AG04450 (cell line): ENCODE measurements at regions not wholly inside any gene's neighbourhood (a gene's known extent, or its start where the extent isn't known, plus 50 kb on each side); places are given as distances from the start of the nearest gene placed in this dataset.

Experiments used
- CTCF ChIA-PET: fragments of 300-600, 350-600 bp; formaldehyde crosslinking; extraction: SDS; loops from one replicate; lab custom pipeline; 2022; ENCODE audit warnings: antibody characterized with exemption, inconsistent platforms; lab: Charles Lee
- POLR2A ChIA-PET: fragments of 350-600 bp; formaldehyde crosslinking; extraction: SDS; loops from one replicate; lab custom pipeline; 2021; ENCODE audit warnings: antibody characterized with exemption, inconsistent platforms; lab: Yijun Ruan, JAX
- DNase-seq: peaks from one replicate; pipeline ENCODE4 v3.0.0-alpha.2; 2011; ENCODE audit warnings: low read depth, low spot score
- H3K27ac ChIP-seq: one replicate; pipeline ENCODE4 v1.5.1; 2012; ENCODE audit warnings: low read depth, low read length, control low read depth
- H3K27me3 ChIP-seq: one replicate; pipeline ENCODE4 v1.6.0; 2012; ENCODE audit warnings: low read length; ENCODE audit not compliant: control insufficient read depth, insufficient read depth
- H3K4me3 ChIP-seq: 2 replicates; pipeline ENCODE4 v1.5.1; 2011; ENCODE audit warnings: mild to moderate bottlenecking, low read depth, low read length, control low read depth
- H3K9me3 ChIP-seq: 2 replicates; pipeline ENCODE4 v1.5.1; 2012; ENCODE audit warnings: low read length; ENCODE audit not compliant: control insufficient read depth, insufficient read depth
- CTCF ChIP-seq: IDR thresholded peaks from 2 replicates; pipeline ENCODE4 v1.5.1; 2011; ENCODE audit warnings: low read depth, low read length, control low read depth, inconsistent platforms

- Histone ChIP-seq H3K27me3 (no peaks in the 10 kb centered on the region), H3K9me3 (no peaks in the 10 kb centered on the region), H3K4me3 (no peak overlapping the region), H3K27ac (no peak overlapping the region)
- ChIA-PET CTCF (interaction anchor here (1.2 kb wide), 2 partner anchors 11 to 242 kb away, joined by 3 read pairs; no protein-coding TSS in a partner anchor), POLR2A (no interaction called here)
- no peak for TF ChIP-seq CTCF
- no peak for DNase-seq
Observed at GRCh38 chr15:35686347-35686746, 140.4 kb upstream of the DPH6 start.

- no peak for TF ChIP-seq CTCF
- no peaks in the 10 kb centered on the region for H3K27me3 ChIP-seq
- H3K27ac ChIP-seq: no peak overlapping the region
- ChIA-PET CTCF (interaction anchor here (0.6 kb wide), 1 partner anchor 12 kb away, joined by 3 read pairs; no protein-coding TSS in a partner anchor), POLR2A (no interaction called here)
- H3K9me3 ChIP-seq: no peaks in the 10 kb centered on the region
- H3K4me3 ChIP-seq: no peak overlapping the region
- no peak for DNase-seq
Observed at GRCh38 chr15:35689266-35689665, 143.3 kb upstream of the DPH6 start.

- H3K27me3 ChIP-seq: no peaks in the 10 kb centered on the region
- H3K9me3 ChIP-seq: no peaks in the 10 kb centered on the region
- no peak for DNase-seq
- POLR2A ChIA-PET: no interaction called here
- H3K4me3 ChIP-seq: no peak overlapping the region
- no peak for TF ChIP-seq CTCF
- no peak overlapping the region for H3K27ac ChIP-seq
- CTCF ChIA-PET: no interaction called here
Observed at GRCh38 chr15:35690089-35690488, 144.1 kb upstream of the DPH6 start.

- no peak overlapping the region for H3K4me3 ChIP-seq
- CTCF ChIA-PET: no interaction called here
- TF ChIP-seq CTCF: no peak
- peak overlapping the region; percentile 48 for H3K27ac ChIP-seq
- no peaks in the 10 kb centered on the region for H3K9me3 ChIP-seq
- no peaks in the 10 kb centered on the region for H3K27me3 ChIP-seq
- no peak for DNase-seq
- POLR2A ChIA-PET: no interaction called here
Observed at GRCh38 chr15:35690698-35691116, 144.7 kb upstream of the DPH6 start.

GRCh38 chr15:35691173-35691761 lies 145.3 kb upstream of the DPH6 start:
- POLR2A ChIA-PET: no interaction called here
- no peak for TF ChIP-seq CTCF
- Histone ChIP-seq H3K9me3 (no peaks in the 10 kb centered on the region), H3K27ac (no peak overlapping the region), H3K4me3 (no peak overlapping the region), H3K27me3 (no peaks in the 10 kb centered on the region)
- CTCF ChIA-PET: no interaction called here
- no peak for DNase-seq
